ENCODE measurements at regions not wholly inside any gene's neighbourhood (a gene's known extent, or its start where the extent isn't known, plus 50 kb on each side); places are given as distances from the start of the nearest gene placed in this dataset.

DNA sequence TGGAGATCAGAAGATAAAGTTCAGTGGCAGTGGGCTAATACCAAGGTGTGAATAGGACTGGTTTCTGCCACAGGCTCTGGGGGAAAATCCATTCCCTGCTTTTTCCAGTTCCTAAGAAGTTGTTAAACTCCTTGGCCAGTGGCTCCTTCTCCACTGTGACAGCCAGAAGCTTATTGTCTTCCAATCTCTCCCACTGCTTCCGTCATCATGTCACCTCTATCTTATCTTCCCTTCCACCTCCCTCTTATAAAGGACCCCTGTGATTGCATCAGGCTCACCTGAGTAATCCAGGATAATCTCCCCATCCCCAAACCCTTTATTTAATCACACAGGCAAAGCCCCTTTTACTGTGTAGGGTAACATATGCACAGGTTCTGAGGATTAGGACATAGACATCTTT is 431.2 kb upstream of the SLC10A2 start:
- Histone ChIP-seq H3K9ac (ENCODE audit: low read length) (no peak overlapping the region), H2AFZ (ENCODE audit: low read length) (no peak overlapping the region), H3F3A (ENCODE audit: low read length, unreplicated experiment) (no peaks in the 10 kb centered on the region), H3K79me2 (ENCODE audit: low read length) (no peaks in the 10 kb centered on the region), H3K9me3 (ENCODE audit: low read length) (no peaks in the 10 kb centered on the region), H3K27me3 (ENCODE audit: low read length) (peaks cover 13% of the 10 kb centered on the region; the same call in 1 of the 2 replicates), H3K27ac (ENCODE audit: low read length) (no peak overlapping the region), H4K20me1 (ENCODE audit: low read length) (no peaks in the 10 kb centered on the region), H3K4me2 (ENCODE audit: low read length) (no peak overlapping the region), H3K9me2 (replicated peaks; ENCODE audit: low read length) (no peaks in the 10 kb centered on the region), H3K4me1 (ENCODE audit: insufficient read depth, low read length) (no peaks in the 10 kb centered on the region), H3K36me3 (ENCODE audit: low read depth, low read length) (no peaks in the 10 kb centered on the region), H3K4me3 (ENCODE audit: low read length) (no peak overlapping the region)
- ChIA-PET POLR2A (ENCODE audit: unreplicated experiment) (no interaction called here), CTCF (no interaction called here)
- TF ChIP-seq EZH2 (IDR thresholded peaks at IDR 0.05; ENCODE audit: low read length, unreplicated experiment) (no peak), EZH2phosphoT487 (IDR thresholded peaks at IDR 0.05; ENCODE audit: borderline replicate concordance, low read length) (no peak), CTCF (conservative IDR thresholded peaks at IDR 0.05; ENCODE audit: low read depth, low read length) (no peak)
- BruUV-seq (replicated peaks): no TSS peak
- ATAC-seq: no peak
- DNase-seq: no peak
- intact Hi-C loops (cut with micrococcal nuclease): no loop called here

DNA sequence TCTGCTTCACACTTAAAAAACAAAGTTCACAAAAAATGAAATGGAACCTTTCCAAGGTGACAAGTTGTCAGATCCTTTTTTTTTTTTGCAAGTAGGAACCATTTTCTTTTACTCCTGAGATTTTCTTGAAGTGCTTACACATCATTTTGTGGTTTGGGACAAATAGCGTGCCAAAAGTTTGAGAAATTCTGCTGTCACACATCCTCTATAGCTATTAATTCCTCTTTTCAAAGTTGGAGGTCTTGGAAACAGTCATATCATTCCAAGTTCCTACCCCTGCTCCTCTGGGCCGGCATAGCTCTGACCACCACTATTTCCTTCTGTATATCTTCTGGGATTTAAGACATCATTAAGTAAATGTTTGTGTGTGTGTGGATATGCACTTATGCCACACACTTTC is 421.6 kb upstream of the SLC10A2 start:
- ChIA-PET POLR2A (ENCODE audit: unreplicated experiment) (no interaction called here), CTCF (no interaction called here)
- H3K4me1 ChIP-seq (ENCODE audit: insufficient read depth, low read length): no peaks in the 10 kb centered on the region
- intact Hi-C loops (cut with micrococcal nuclease): no loop called here
- H3K36me3 ChIP-seq (ENCODE audit: low read depth, low read length): no peaks in the 10 kb centered on the region
- H3K4me3 ChIP-seq (ENCODE audit: low read length): no peak overlapping the region
- no peak overlapping the region for H2AFZ ChIP-seq (ENCODE audit: low read length)
- DNase-seq (no peak), ATAC-seq (no peak)
- no peak overlapping the region for H3K4me2 ChIP-seq (ENCODE audit: low read length)
- no TSS peak for BruUV-seq (replicated peaks)
- no peaks in the 10 kb centered on the region for H3F3A ChIP-seq (ENCODE audit: low read length, unreplicated experiment)
- H4K20me1 ChIP-seq (ENCODE audit: low read length): no peaks in the 10 kb centered on the region
- H3K27ac ChIP-seq (ENCODE audit: low read length): no peak overlapping the region
- H3K9ac ChIP-seq (ENCODE audit: low read length): no peak overlapping the region
- no peaks in the 10 kb centered on the region for H3K9me3 ChIP-seq (ENCODE audit: low read length)
- no peak for TF ChIP-seq EZH2phosphoT487 (IDR thresholded peaks at IDR 0.05; ENCODE audit: borderline replicate concordance, low read length)
- TF ChIP-seq CTCF (conservative IDR thresholded peaks at IDR 0.05; ENCODE audit: low read depth, low read length): no peak
- TF ChIP-seq EZH2 (IDR thresholded peaks at IDR 0.05; ENCODE audit: low read length, unreplicated experiment): no peak
- H3K27me3 ChIP-seq (ENCODE audit: low read length): no peaks in the 10 kb centered on the region
- H3K9me2 ChIP-seq (replicated peaks; ENCODE audit: low read length): no peaks in the 10 kb centered on the region
- no peaks in the 10 kb centered on the region for H3K79me2 ChIP-seq (ENCODE audit: low read length)

DNA sequence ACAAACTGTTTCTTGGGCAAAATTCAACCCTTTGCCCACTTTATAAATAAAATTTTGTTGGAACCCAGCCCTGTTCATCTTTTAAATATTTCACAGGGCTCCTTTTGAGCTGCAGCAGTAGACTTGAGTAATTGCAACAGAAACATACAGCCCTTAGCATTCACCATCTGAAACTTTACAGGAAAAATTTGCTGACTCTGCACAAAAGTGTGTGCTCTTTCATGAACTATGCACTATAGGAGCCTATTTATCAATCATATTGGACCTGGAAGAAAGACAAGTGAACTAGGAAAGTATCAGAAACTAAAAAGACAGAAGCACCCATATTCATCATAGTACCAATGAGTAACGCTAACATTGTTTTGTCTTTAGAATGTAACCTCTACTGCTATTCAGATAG is 406.9 kb upstream of the SLC10A2 start:
- peaks cover 1% of the 10 kb centered on the region for H3K27me3 ChIP-seq (ENCODE audit: low read length)
- H2AFZ ChIP-seq (ENCODE audit: low read length): no peak overlapping the region
- DNase-seq: no peak
- intact Hi-C loops (cut with micrococcal nuclease): no loop called here
- no peaks in the 10 kb centered on the region for H3K4me1 ChIP-seq (ENCODE audit: insufficient read depth, low read length)
- no peak overlapping the region for H3K4me3 ChIP-seq (ENCODE audit: low read length)
- no peaks in the 10 kb centered on the region for H3F3A ChIP-seq (ENCODE audit: low read length, unreplicated experiment)
- no peak for ATAC-seq
- no peak overlapping the region for H3K27ac ChIP-seq (ENCODE audit: low read length)
- no peaks in the 10 kb centered on the region for H3K9me2 ChIP-seq (replicated peaks; ENCODE audit: low read length)
- BruUV-seq (replicated peaks): no TSS peak
- TF ChIP-seq EZH2phosphoT487 (IDR thresholded peaks at IDR 0.05; ENCODE audit: borderline replicate concordance, low read length): no peak
- TF ChIP-seq EZH2 (IDR thresholded peaks at IDR 0.05; ENCODE audit: low read length, unreplicated experiment): no peak
- TF ChIP-seq CTCF (conservative IDR thresholded peaks at IDR 0.05; ENCODE audit: low read depth, low read length): no peak
- H3K79me2 ChIP-seq (ENCODE audit: low read length): no peaks in the 10 kb centered on the region
- H3K9me3 ChIP-seq (ENCODE audit: low read length): no peaks in the 10 kb centered on the region
- no peaks in the 10 kb centered on the region for H4K20me1 ChIP-seq (ENCODE audit: low read length)
- ChIA-PET CTCF (no interaction called here), POLR2A (ENCODE audit: unreplicated experiment) (no interaction called here)
- H3K36me3 ChIP-seq (ENCODE audit: low read depth, low read length): no peaks in the 10 kb centered on the region
- no peak overlapping the region for H3K9ac ChIP-seq (ENCODE audit: low read length)
- H3K4me2 ChIP-seq (ENCODE audit: low read length): no peak overlapping the region
